K562 (cell line): ENCODE measurements at regions not wholly inside any gene's neighbourhood (a gene's known extent, or its start where the extent isn't known, plus 50 kb on each side); places are given as distances from the start of the nearest gene placed in this dataset.

ENCODE experiments used
- ATAC-seq: fragments of 200-7000 bp; cut with Tn5 transposase; 3 replicates; pipeline ENCODE4 v1.9.1; 2020; ENCODE audit warnings: moderate library complexity
- BruUV-seq: library from RNA; stranded (reverse); fragments of 400-500 nt; replicated peaks from 2 replicates; lab custom pipeline; 2021; lab: Mats Ljungman, UMichigan
- CTCF ChIA-PET: fragments of 300-600 bp; formaldehyde crosslinking; extraction: SDS; loops from one replicate; lab custom pipeline; 2021; ENCODE audit warnings: low intra/inter-chr PET ratio; lab: Yijun Ruan, JAX
- POLR2A ChIA-PET: fragments of 300-600, 350-650 bp; sonication (Branson Sonifier 250); formaldehyde crosslinking; extraction: SDS; loops from one replicate; lab custom pipeline; 2021; ENCODE audit warnings: antibody characterized with exemption, inconsistent platforms; lab: Yijun Ruan, JAX
- DNase-seq, 4 experiments: peaks; one replicate each; pipeline versions ENCODE4 v3.0.0 to v3.0.0-alpha.2; 2011 to 2018; ENCODE audit warnings: low spot score in 3 of 4, mixed read lengths in 3 of 4; ENCODE audit errors: extremely low read depth in 1 of 4
- FAIRE-seq: peaks from 2 replicates; lab custom pipeline; 2011; peaks lifted over from hg19 to GRCh38; lab: Jason Lieb, UNC
- H2AFZ ChIP-seq: 2 replicates; pipeline ENCODE4 v1.6.0; 2011; ENCODE audit warnings: low read depth, low read length, control low read depth, inconsistent platforms
- H3K27ac ChIP-seq: fragments of 200-600 bp; 3 replicates; pipeline ENCODE4 v1.8.0; 2011; ENCODE audit warnings: low read depth, mild to moderate bottlenecking, control low read depth, inconsistent platforms, low read length, moderate library complexity, mixed read lengths; ENCODE audit errors: extremely low read depth
- H3K27me3 ChIP-seq, 2 experiments: fragments of 300-600 bp in 1 of 2; 2 replicates in 1 of 2; 3 replicates in 1 of 2; pipeline versions ENCODE4 v1.6.0 to v1.8.0; 2011; ENCODE audit warnings: inconsistent platforms in 2 of 2, low read length in 2 of 2, mild to moderate bottlenecking in 1 of 2, mixed read lengths in 1 of 2, moderate library complexity in 1 of 2; ENCODE audit not compliant: control insufficient read depth in 2 of 2, insufficient read depth in 2 of 2
- H3K36me3 ChIP-seq: fragments of 300-600 bp; 3 replicates; pipeline ENCODE4 v1.8.0; 2011; ENCODE audit warnings: mild to moderate bottlenecking, low read length, inconsistent platforms; ENCODE audit not compliant: control insufficient read depth, insufficient read depth
- H3K4me1 ChIP-seq, 2 experiments: fragments of 200-600 bp in 1 of 2; replicated peaks in 1 of 2; 2 replicates in 1 of 2; 3 replicates in 1 of 2; pipeline versions ENCODE4 v1.5.1 to v1.8.0; 2011; ENCODE audit warnings: inconsistent platforms in 2 of 2, low read length in 2 of 2, mild to moderate bottlenecking in 1 of 2, mixed read lengths in 1 of 2, moderate library complexity in 1 of 2; ENCODE audit not compliant: control insufficient read depth in 2 of 2, insufficient read depth in 2 of 2
- H3K4me2 ChIP-seq: 2 replicates; pipeline ENCODE4 v1.6.1; 2011; ENCODE audit warnings: low read length, control low read depth, inconsistent platforms, mixed read lengths; ENCODE audit not compliant: insufficient read depth
- H3K4me3 ChIP-seq: fragments of 200-600 bp; sonication (generic), shearing (Covaris generic); 2 replicates; pipeline ENCODE4 v1.5.1; 2016; ENCODE audit warnings: control low read depth, inconsistent platforms
- H3K79me2 ChIP-seq: fragments of 200-600 bp; 3 replicates; pipeline ENCODE4 v1.8.0; 2011; ENCODE audit warnings: low read length, inconsistent platforms; ENCODE audit not compliant: control insufficient read depth, insufficient read depth
- H3K9ac ChIP-seq, 2 experiments: 2 replicates each; pipeline versions ENCODE4 v1.6.0 to v1.6.1; 2011; ENCODE audit warnings: low read depth in 2 of 2, low read length in 2 of 2, control low read depth in 1 of 2, inconsistent platforms in 1 of 2, mild to moderate bottlenecking in 1 of 2, mixed read lengths in 1 of 2; ENCODE audit not compliant: insufficient read depth in 1 of 2
- H3K9me1 ChIP-seq: one replicate; pipeline ENCODE4 v1.6.0; 2011; ENCODE audit warnings: inconsistent platforms, mild to moderate bottlenecking, low read length, moderate library complexity; ENCODE audit not compliant: control insufficient read depth, insufficient read depth
- H3K9me3 ChIP-seq: replicated peaks from 2 replicates; pipeline ENCODE4 v1.5.1; 2011; ENCODE audit warnings: low read depth, low read length, inconsistent platforms; ENCODE audit not compliant: control insufficient read depth, insufficient read depth
- H4K20me1 ChIP-seq: replicated peaks from 2 replicates; pipeline ENCODE4 v1.6.1; 2011; ENCODE audit warnings: low read length, inconsistent platforms, mixed read lengths; ENCODE audit not compliant: control insufficient read depth, insufficient read depth
- CBX2 ChIP-seq: fragments of 200-600 bp; sonication (generic); IDR thresholded peaks from one replicate; pipeline ENCODE4 v1.6.1; 2012; ENCODE audit warnings: mild to moderate bottlenecking, low read length, inconsistent platforms; ENCODE audit not compliant: insufficient read depth, poor library complexity, severe bottlenecking
- ZBTB17 ChIP-seq: fragments of 450-650 bp; formaldehyde crosslinking; IDR thresholded peaks from 2 replicates; pipeline ENCODE4 v1.4.0; 2020; ENCODE audit warnings: mild to moderate bottlenecking
- WGBS: fragments of 100-300 bp; shearing (Covaris generic); methylation state at CpG from one replicate; pipeline ENCODE4 v1.1.6; 2016; ENCODE audit warnings: low coverage, mixed read lengths; ENCODE audit not compliant: insufficient coverage; ENCODE audit errors: missing lambda C conversion rate; 5-methylcytosine and 5-hydroxymethylcytosine counted together
- in situ Hi-C: fragments of 300-500 bp; cut with MboI; formaldehyde crosslinking; loops from 4 replicates; pipeline ENCODE4 v1.15.0; 2018; ENCODE audit warnings: inconsistent platforms, mixed read lengths
- intact Hi-C: fragments of 100-400 bp; cut with micrococcal nuclease; formaldehyde crosslinking; loops from 2 replicates; pipeline ENCODE4 v1.14.2; 2022
- TF ChIP-seq, protein P1 (sequence below): fragments of 250-450 bp; sonication (Bioruptor Pico); IDR thresholded peaks from 2 replicates; pipeline ENCODE4 v1.8.0; 2022; ENCODE audit warnings: moderate library complexity, mild to moderate bottlenecking, inconsistent platforms

DNA sequence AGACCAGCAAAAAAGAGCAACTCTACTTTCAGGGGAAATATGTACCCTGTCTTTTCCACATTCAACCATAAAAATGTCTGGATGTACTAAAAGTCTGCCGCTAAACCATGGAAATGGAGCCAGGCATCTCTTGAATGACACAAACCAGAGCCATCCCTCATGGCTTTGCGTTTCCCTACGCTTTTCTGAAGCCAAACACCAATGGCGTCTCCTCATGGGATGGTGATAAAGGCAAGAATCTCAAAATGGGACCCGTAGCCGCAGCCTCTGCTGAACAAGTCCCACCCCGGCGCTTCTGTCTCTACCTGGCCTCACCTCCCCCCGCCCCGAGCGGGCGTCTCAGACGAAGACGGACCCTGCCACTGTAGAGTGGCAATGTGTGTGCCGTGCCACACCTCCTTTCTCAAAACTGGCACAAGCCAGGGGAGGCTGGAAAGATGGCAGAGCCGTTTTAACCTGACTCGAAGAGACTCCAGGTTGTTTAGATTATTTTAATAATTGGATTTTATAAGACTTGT, 80.3 kb upstream of the AFDN start:
- no TSS peak for BruUV-seq
- H2AFZ ChIP-seq = no peak overlapping the region
- no peaks in the 10 kb centered on the region for H3K36me3 ChIP-seq
- WGBS = 1% methylated on average over 17 of the region's 17 CpGs
- no peak overlapping the region for H3K27ac ChIP-seq
- FAIRE-seq (no peak), DNase-seq (no peak), ATAC-seq (no peak)
- ChIA-PET CTCF (no interaction called here), POLR2A (interaction anchor here (0.6 to 1.0 kb wide), 4 partner anchors 8 to 227 kb away, joined by 3 to 5 read pairs (median 4); no protein-coding TSS in a partner anchor)
- H3K79me2 ChIP-seq = no peaks in the 10 kb centered on the region
- H3K27me3 ChIP-seq = peaks cover 67 to 71% of the 10 kb centered on the region in 2 experiments
- no peak overlapping the region for H3K4me2 ChIP-seq
- in situ Hi-C loops (no loop called here), intact Hi-C loops (no loop called here)
- H4K20me1 ChIP-seq = no peaks in the 10 kb centered on the region
- peak; percentile 51 for TF ChIP-seq CBX2
- TF ChIP-seq, protein P1, sequence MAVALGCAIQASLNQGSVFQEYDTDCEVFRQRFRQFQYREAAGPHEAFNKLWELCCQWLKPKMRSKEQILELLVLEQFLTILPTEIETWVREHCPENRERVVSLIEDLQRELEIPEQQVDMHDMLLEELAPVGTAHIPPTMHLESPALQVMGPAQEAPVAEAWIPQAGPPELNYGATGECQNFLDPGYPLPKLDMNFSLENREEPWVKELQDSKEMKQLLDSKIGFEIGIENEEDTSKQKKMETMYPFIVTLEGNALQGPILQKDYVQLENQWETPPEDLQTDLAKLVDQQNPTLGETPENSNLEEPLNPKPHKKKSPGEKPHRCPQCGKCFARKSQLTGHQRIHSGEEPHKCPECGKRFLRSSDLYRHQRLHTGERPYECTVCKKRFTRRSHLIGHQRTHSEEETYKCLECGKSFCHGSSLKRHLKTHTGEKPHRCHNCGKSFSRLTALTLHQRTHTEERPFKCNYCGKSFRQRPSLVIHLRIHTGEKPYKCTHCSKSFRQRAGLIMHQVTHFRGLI (CRISPR knock-in tag) = no peak
- no peak overlapping the region for H3K4me3 ChIP-seq
- H3K9me1 ChIP-seq = no peaks in the 10 kb centered on the region
- no peak overlapping the region for H3K9ac ChIP-seq
- H3K4me1 ChIP-seq = no peaks in the 10 kb centered on the region
- H3K9me3 ChIP-seq = no peaks in the 10 kb centered on the region

DNA sequence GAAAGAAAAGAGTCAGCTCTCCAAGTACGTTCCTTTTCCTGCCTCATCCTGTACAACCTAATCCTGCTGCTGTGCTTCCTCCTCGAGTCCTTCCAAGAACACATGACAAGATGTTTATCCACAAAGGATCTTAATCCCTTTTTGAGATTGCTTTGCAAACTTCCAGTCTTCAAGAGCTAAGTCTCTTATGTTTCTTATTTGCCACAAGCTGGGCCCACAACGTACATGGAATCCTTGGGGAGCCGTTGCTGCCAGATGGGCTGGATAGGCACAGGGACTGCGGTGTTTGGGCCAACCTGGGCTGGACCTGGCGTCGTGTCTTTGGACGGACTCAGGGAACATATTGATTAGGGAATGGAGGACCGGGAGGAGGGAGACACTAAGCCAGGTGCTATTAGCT, 79.7 kb upstream of the AFDN start:
- TF ChIP-seq ZBTB17 (CRISPR knock-in tag) = no peak
- TF ChIP-seq CBX2 = peak; percentile 58
- TF ChIP-seq, all 486 proteins: peak for 1
- no peaks in the 10 kb centered on the region for H3K9me1 ChIP-seq
- no peak for FAIRE-seq
- H3K9ac ChIP-seq = no peak overlapping the region
- DNase-seq = no peak
- no peaks in the 10 kb centered on the region for H3K9me3 ChIP-seq
- no peak overlapping the region for H3K4me3 ChIP-seq
- no TSS peak for BruUV-seq
- no peak overlapping the region for H3K4me2 ChIP-seq
- 2% methylated on average over 9 of the region's 9 CpGs for WGBS
- ATAC-seq = no peak
- no peaks in the 10 kb centered on the region for H4K20me1 ChIP-seq
- H3K27ac ChIP-seq = no peak overlapping the region
- H3K4me1 ChIP-seq = no peaks in the 10 kb centered on the region
- no peaks in the 10 kb centered on the region for H3K79me2 ChIP-seq
- ChIA-PET POLR2A (interaction anchor here (0.8 to 1.0 kb wide), 2 partner anchors 10 to 227 kb away, joined by 3 to 5 read pairs; no protein-coding TSS in a partner anchor), CTCF (no interaction called here)
- intact Hi-C loops (no loop called here), in situ Hi-C loops (no loop called here)
- H2AFZ ChIP-seq = no peak overlapping the region
- no peaks in the 10 kb centered on the region for H3K36me3 ChIP-seq
- peaks cover 72 to 76% of the 10 kb centered on the region in 2 experiments for H3K27me3 ChIP-seq
